HEK293 (cell line): ENCODE measurements at regions not wholly inside any gene's neighbourhood (a gene's known extent, or its start where the extent isn't known, plus 50 kb on each side); places are given as distances from the start of the nearest gene placed in this dataset.

Experiments
- SALL2 ChIP-seq: fragments of 450-650 bp; formaldehyde crosslinking; IDR thresholded peaks from 2 replicates; pipeline ENCODE4 v1.5.0; 2017; ENCODE audit warnings: missing biosample characterization, mild to moderate bottlenecking, missing genetic modification characterization, borderline replicate concordance
- ZNF660 ChIP-seq: fragments of 450-650 bp; IDR thresholded peaks from 2 replicates; pipeline ENCODE4 v1.5.1; 2018; ENCODE audit warnings: missing biosample characterization, mild to moderate bottlenecking, missing genetic modification characterization
- TF ChIP-seq, protein P1 (sequence below): fragments of 450-650 bp; formaldehyde crosslinking; IDR thresholded peaks from 2 replicates; pipeline ENCODE4 v1.5.1; 2016; ENCODE audit warnings: missing biosample characterization, missing genetic modification characterization

DNA sequence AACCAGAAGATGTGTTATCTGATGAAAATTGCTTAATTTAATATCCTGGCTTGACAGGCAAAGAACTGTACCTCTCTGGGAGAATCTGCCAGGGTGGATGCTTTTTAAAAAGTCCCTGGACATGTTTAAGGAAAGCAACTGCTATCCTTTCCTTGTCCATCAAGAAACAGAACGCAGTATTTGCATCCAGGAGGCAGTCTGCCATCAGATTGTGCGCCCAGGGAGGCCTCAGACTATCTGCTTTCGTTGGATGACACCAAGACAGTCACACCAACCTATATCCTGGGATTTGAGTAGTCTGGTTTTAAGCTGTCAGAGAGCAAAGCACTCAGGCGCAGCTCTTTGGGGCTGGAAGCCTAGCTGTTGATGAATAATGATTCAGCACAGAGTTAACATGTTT is 121.9 kb downstream of the TBX5 start:
- no peak for TF ChIP-seq SALL2 (tag by site-specific recombination)
- TF ChIP-seq, protein P1, sequence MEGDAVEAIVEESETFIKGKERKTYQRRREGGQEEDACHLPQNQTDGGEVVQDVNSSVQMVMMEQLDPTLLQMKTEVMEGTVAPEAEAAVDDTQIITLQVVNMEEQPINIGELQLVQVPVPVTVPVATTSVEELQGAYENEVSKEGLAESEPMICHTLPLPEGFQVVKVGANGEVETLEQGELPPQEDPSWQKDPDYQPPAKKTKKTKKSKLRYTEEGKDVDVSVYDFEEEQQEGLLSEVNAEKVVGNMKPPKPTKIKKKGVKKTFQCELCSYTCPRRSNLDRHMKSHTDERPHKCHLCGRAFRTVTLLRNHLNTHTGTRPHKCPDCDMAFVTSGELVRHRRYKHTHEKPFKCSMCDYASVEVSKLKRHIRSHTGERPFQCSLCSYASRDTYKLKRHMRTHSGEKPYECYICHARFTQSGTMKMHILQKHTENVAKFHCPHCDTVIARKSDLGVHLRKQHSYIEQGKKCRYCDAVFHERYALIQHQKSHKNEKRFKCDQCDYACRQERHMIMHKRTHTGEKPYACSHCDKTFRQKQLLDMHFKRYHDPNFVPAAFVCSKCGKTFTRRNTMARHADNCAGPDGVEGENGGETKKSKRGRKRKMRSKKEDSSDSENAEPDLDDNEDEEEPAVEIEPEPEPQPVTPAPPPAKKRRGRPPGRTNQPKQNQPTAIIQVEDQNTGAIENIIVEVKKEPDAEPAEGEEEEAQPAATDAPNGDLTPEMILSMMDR (tag by site-specific recombination) = no peak
- no peak for TF ChIP-seq ZNF660 (tag by site-specific recombination)
